K562 (cell line): ENCODE measurements at regions not wholly inside any gene's neighbourhood (a gene's known extent, or its start where the extent isn't known, plus 50 kb on each side); places are given as distances from the start of the nearest gene placed in this dataset.

Source experiments
- ATAC-seq: fragments of 200-7000 bp; cut with Tn5 transposase; 3 replicates; pipeline ENCODE4 v1.9.1; 2020; ENCODE audit warnings: moderate library complexity
- BruUV-seq: library from RNA; stranded (reverse); fragments of 400-500 nt; replicated peaks from 2 replicates; lab custom pipeline; 2021; lab: Mats Ljungman, UMichigan
- CTCF ChIA-PET: fragments of 300-600 bp; formaldehyde crosslinking; extraction: SDS; loops from one replicate; lab custom pipeline; 2021; ENCODE audit warnings: low intra/inter-chr PET ratio; lab: Yijun Ruan, JAX
- POLR2A ChIA-PET: fragments of 300-600, 350-650 bp; sonication (Branson Sonifier 250); formaldehyde crosslinking; extraction: SDS; loops from one replicate; lab custom pipeline; 2021; ENCODE audit warnings: antibody characterized with exemption, inconsistent platforms; lab: Yijun Ruan, JAX
- DNase-seq, 4 experiments: peaks; one replicate each; pipeline versions ENCODE4 v3.0.0 to v3.0.0-alpha.2; 2011 to 2018; ENCODE audit warnings: low spot score in 3 of 4, mixed read lengths in 3 of 4; ENCODE audit errors: extremely low read depth in 1 of 4
- FAIRE-seq: peaks from 2 replicates; lab custom pipeline; 2011; peaks lifted over from hg19 to GRCh38; lab: Jason Lieb, UNC
- H2AFZ ChIP-seq: 2 replicates; pipeline ENCODE4 v1.6.0; 2011; ENCODE audit warnings: low read depth, low read length, control low read depth, inconsistent platforms
- H3K27ac ChIP-seq: fragments of 200-600 bp; 3 replicates; pipeline ENCODE4 v1.8.0; 2011; ENCODE audit warnings: low read depth, mild to moderate bottlenecking, control low read depth, inconsistent platforms, low read length, moderate library complexity, mixed read lengths; ENCODE audit errors: extremely low read depth
- H3K27me3 ChIP-seq, 2 experiments: fragments of 300-600 bp in 1 of 2; 2 replicates in 1 of 2; 3 replicates in 1 of 2; pipeline versions ENCODE4 v1.6.0 to v1.8.0; 2011; ENCODE audit warnings: inconsistent platforms in 2 of 2, low read length in 2 of 2, mild to moderate bottlenecking in 1 of 2, mixed read lengths in 1 of 2, moderate library complexity in 1 of 2; ENCODE audit not compliant: control insufficient read depth in 2 of 2, insufficient read depth in 2 of 2
- H3K36me3 ChIP-seq: fragments of 300-600 bp; 3 replicates; pipeline ENCODE4 v1.8.0; 2011; ENCODE audit warnings: mild to moderate bottlenecking, low read length, inconsistent platforms; ENCODE audit not compliant: control insufficient read depth, insufficient read depth
- H3K4me1 ChIP-seq, 2 experiments: fragments of 200-600 bp in 1 of 2; replicated peaks in 1 of 2; 2 replicates in 1 of 2; 3 replicates in 1 of 2; pipeline versions ENCODE4 v1.5.1 to v1.8.0; 2011; ENCODE audit warnings: inconsistent platforms in 2 of 2, low read length in 2 of 2, mild to moderate bottlenecking in 1 of 2, mixed read lengths in 1 of 2, moderate library complexity in 1 of 2; ENCODE audit not compliant: control insufficient read depth in 2 of 2, insufficient read depth in 2 of 2
- H3K4me2 ChIP-seq: 2 replicates; pipeline ENCODE4 v1.6.1; 2011; ENCODE audit warnings: low read length, control low read depth, inconsistent platforms, mixed read lengths; ENCODE audit not compliant: insufficient read depth
- H3K4me3 ChIP-seq: fragments of 200-600 bp; sonication (generic), shearing (Covaris generic); 2 replicates; pipeline ENCODE4 v1.5.1; 2016; ENCODE audit warnings: control low read depth, inconsistent platforms
- H3K79me2 ChIP-seq: fragments of 200-600 bp; 3 replicates; pipeline ENCODE4 v1.8.0; 2011; ENCODE audit warnings: low read length, inconsistent platforms; ENCODE audit not compliant: control insufficient read depth, insufficient read depth
- H3K9ac ChIP-seq, 2 experiments: 2 replicates each; pipeline versions ENCODE4 v1.6.0 to v1.6.1; 2011; ENCODE audit warnings: low read depth in 2 of 2, low read length in 2 of 2, control low read depth in 1 of 2, inconsistent platforms in 1 of 2, mild to moderate bottlenecking in 1 of 2, mixed read lengths in 1 of 2; ENCODE audit not compliant: insufficient read depth in 1 of 2
- H3K9me1 ChIP-seq: one replicate; pipeline ENCODE4 v1.6.0; 2011; ENCODE audit warnings: inconsistent platforms, mild to moderate bottlenecking, low read length, moderate library complexity; ENCODE audit not compliant: control insufficient read depth, insufficient read depth
- H3K9me3 ChIP-seq: replicated peaks from 2 replicates; pipeline ENCODE4 v1.5.1; 2011; ENCODE audit warnings: low read depth, low read length, inconsistent platforms; ENCODE audit not compliant: control insufficient read depth, insufficient read depth
- H4K20me1 ChIP-seq: replicated peaks from 2 replicates; pipeline ENCODE4 v1.6.1; 2011; ENCODE audit warnings: low read length, inconsistent platforms, mixed read lengths; ENCODE audit not compliant: control insufficient read depth, insufficient read depth
- JUND ChIP-seq, 2 experiments: IDR thresholded peaks; 2 replicates in 1 of 2; 3 replicates in 1 of 2; pipeline ENCODE4 v1.6.1; 2011; ENCODE audit warnings: borderline replicate concordance in 2 of 2, low read depth in 2 of 2, low read length in 2 of 2, improper control_type of control experiment in 1 of 2, missing biosample characterization in 1 of 2, missing genetic modification characterization in 1 of 2, missing genetic modification reagents in 1 of 2
- NCOA1 ChIP-seq: fragments of 450-650 bp; IDR thresholded peaks from 2 replicates; pipeline ENCODE4 v1.6.1; 2016; ENCODE audit warnings: low read depth
- PHF8 ChIP-seq: fragments of 200-600 bp; sonication (generic); IDR thresholded peaks from 2 replicates; pipeline ENCODE4 v1.6.1; 2012; ENCODE audit warnings: mixed run types, mild to moderate bottlenecking, inconsistent platforms, low read length, moderate library complexity, borderline replicate concordance
- RBM34 ChIP-seq: fragments of 200-400 bp; formaldehyde crosslinking; IDR thresholded peaks from 2 replicates; pipeline ENCODE4 v1.6.1; 2018; ENCODE audit warnings: low read length, borderline replicate concordance; ENCODE audit not compliant: insufficient read depth
- SNRNP70 ChIP-seq: fragments of 200-400 bp; formaldehyde crosslinking; optimal IDR thresholded peaks from 2 replicates; pipeline ENCODE3; 2017; ENCODE audit warnings: low read depth, low read length
- TCF7L2 ChIP-seq: fragments of 150-350 bp; IDR thresholded peaks from 2 replicates; pipeline ENCODE4 v1.6.1; 2016; ENCODE audit warnings: low read depth, mild to moderate bottlenecking, low read length, moderate library complexity
- ZNF175 ChIP-seq: fragments of 200-800 bp; sonication (Bioruptor generic); IDR thresholded peaks from 2 replicates; pipeline ENCODE4 v1.6.1; 2016; ENCODE audit warnings: low read depth, mild to moderate bottlenecking, missing genetic modification characterization, missing compliant biosample characterization
- WGBS: fragments of 100-300 bp; shearing (Covaris generic); methylation state at CpG from one replicate; pipeline ENCODE4 v1.1.6; 2016; ENCODE audit warnings: low coverage, mixed read lengths; ENCODE audit not compliant: insufficient coverage; ENCODE audit errors: missing lambda C conversion rate; 5-methylcytosine and 5-hydroxymethylcytosine counted together
- in situ Hi-C: fragments of 300-500 bp; cut with MboI; formaldehyde crosslinking; loops from 4 replicates; pipeline ENCODE4 v1.15.0; 2018; ENCODE audit warnings: inconsistent platforms, mixed read lengths
- intact Hi-C: fragments of 100-400 bp; cut with micrococcal nuclease; formaldehyde crosslinking; loops from 2 replicates; pipeline ENCODE4 v1.14.2; 2022
- TF ChIP-seq, protein P1 (sequence below): sonication (generic); formaldehyde crosslinking; IDR thresholded peaks from 2 replicates; pipeline ENCODE4 v1.8.0; 2023; ENCODE audit warnings: mild to moderate bottlenecking, missing genetic modification reagents
- TF ChIP-seq, protein P2 (sequence below), 2 experiments: fragments of 450-650 bp in 1 of 2; sonication (generic) in 1 of 2; formaldehyde crosslinking; conservative IDR thresholded peaks; 2 replicates each; pipeline versions ENCODE4 v1.4.0 to v1.8.1; 2020 to 2022; ENCODE audit warnings: mild to moderate bottlenecking in 1 of 2, missing genetic modification reagents in 1 of 2
- TF ChIP-seq, protein P3 (sequence below): fragments of 450-650 bp; IDR thresholded peaks from 2 replicates; pipeline ENCODE4 v1.6.1; 2018; ENCODE audit warnings: mild to moderate bottlenecking, low read depth; ENCODE audit not compliant: partially characterized antibody

DNA sequence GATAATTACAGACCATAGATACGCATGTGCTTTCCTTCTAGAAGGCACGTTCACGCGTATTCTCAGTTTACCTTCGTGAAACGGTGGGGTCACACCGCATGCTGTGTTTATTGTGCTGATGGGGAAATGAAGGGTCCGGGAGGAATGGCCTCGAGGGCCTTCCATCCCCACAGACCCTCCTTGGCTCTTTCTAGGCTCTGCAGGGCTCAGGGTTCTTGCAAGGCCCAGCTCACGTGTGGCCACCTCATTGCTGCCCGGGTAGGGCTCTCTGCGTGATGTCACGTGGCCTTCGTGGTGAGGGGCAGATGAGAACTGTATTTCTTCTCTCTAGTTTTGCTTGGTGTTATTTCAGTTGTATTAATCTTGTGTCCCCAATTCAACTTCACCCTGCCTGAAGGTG is 133.5 kb upstream of the ALKAL2 start (continued):
- no peak for TF ChIP-seq SNRNP70
- TF ChIP-seq JUND (IDR thresholded peaks at IDR 0.05; ENCODE audit: borderline replicate concordance, low read depth, low read length), result no peak
- TF ChIP-seq JUND (tag; IDR thresholded peaks at IDR 0.05; ENCODE audit: borderline replicate concordance, low read depth, low read length), result no peak
- no peak for TF ChIP-seq TCF7L2
- TF ChIP-seq, protein P1, sequence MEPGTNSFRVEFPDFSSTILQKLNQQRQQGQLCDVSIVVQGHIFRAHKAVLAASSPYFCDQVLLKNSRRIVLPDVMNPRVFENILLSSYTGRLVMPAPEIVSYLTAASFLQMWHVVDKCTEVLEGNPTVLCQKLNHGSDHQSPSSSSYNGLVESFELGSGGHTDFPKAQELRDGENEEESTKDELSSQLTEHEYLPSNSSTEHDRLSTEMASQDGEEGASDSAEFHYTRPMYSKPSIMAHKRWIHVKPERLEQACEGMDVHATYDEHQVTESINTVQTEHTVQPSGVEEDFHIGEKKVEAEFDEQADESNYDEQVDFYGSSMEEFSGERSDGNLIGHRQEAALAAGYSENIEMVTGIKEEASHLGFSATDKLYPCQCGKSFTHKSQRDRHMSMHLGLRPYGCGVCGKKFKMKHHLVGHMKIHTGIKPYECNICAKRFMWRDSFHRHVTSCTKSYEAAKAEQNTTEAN, result no peak
- TF ChIP-seq ZNF175 (CRISPR knock-in tag), result no peak
- TF ChIP-seq NCOA1, result no peak
- TF ChIP-seq PHF8, result no peak
- TF ChIP-seq, protein P2, sequence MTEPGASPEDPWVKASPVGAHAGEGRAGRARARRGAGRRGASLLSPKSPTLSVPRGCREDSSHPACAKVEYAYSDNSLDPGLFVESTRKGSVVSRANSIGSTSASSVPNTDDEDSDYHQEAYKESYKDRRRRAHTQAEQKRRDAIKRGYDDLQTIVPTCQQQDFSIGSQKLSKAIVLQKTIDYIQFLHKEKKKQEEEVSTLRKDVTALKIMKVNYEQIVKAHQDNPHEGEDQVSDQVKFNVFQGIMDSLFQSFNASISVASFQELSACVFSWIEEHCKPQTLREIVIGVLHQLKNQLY (CRISPR knock-in tag; conservative IDR thresholded peaks at IDR 0.05), result no peak

DNA sequence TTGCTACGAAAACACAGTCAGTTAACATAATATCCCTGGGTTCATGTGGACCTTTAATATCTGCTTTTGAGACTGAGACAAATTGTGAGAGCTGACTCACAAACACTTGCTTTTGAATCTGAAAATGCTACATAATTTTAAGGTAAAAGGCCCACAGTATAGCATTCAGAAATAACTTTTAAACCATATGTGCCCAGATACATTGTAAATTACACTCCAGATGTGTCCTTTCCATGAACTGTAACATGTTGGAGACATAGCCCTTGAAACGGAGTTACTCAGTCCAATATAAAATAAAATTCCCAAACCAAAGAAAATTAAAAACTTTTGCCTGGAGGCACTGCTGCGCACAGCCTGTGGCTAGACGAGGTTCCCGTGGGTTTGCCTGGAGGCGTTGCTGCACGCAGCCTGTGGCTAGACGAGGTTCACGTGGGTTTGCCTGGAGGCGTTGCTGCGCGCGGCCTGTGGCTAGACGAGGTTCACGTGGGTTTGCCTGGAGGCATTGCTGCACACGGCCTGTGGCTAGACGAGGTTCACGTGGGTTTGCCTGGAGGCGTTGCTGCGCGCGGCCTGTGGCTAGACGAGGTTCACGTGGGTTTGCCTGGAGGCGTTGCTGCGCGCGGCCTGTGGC is 131.9 kb upstream of the ALKAL2 start:
- DNase-seq (no peak), FAIRE-seq (no peak), ATAC-seq (no peak)
- Histone ChIP-seq H3K4me1 (no peaks in the 10 kb centered on the region), H3K79me2 (no peaks in the 10 kb centered on the region), H3K27me3 (peaks cover 0 to 13% of the 10 kb centered on the region in 2 experiments; a peak in 3 of 5 replicates), H3K27ac (no peak overlapping the region), H3K4me3 (no peak overlapping the region), H3K9me3 (no peaks in the 10 kb centered on the region), H3K4me2 (no peak overlapping the region), H2AFZ (no peak overlapping the region), H3K9ac (no peak overlapping the region), H3K36me3 (no peaks in the 10 kb centered on the region), H3K9me1 (no peaks in the 10 kb centered on the region), H4K20me1 (no peaks in the 10 kb centered on the region)
- intact Hi-C loops, result no loop called here
- in situ Hi-C loops, result no loop called here
- no peak for TF ChIP-seq RBM34
- TF ChIP-seq, protein P3, sequence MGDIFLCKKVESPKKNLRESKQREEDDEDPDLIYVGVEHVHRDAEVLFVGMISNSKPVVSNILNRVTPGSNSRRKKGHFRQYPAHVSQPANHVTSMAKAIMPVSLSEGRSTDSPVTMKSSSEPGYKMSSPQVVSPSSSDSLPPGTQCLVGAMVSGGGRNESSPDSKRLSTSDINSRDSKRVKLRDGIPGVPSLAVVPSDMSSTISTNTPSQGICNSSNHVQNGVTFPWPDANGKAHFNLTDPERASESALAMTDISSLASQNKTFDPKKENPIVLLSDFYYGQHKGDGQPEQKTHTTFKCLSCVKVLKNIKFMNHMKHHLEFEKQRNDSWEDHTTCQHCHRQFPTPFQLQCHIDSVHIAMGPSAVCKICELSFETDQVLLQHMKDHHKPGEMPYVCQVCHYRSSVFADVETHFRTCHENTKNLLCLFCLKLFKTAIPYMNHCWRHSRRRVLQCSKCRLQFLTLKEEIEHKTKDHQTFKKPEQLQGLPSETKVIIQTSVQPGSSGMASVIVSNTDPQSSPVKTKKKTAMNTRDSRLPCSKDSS, result no peak
- no TSS peak for BruUV-seq
- ChIA-PET POLR2A (no interaction called here), CTCF (no interaction called here)
- 8% methylated on average over 9 of the region's 28 CpGs for whole genome bisulfite sequencing
